ENCODE measurements at regions not wholly inside any gene's neighbourhood (a gene's known extent, or its start where the extent isn't known, plus 50 kb on each side); places are given as distances from the start of the nearest gene placed in this dataset.
"Not testable (repeated sequence)": the region's sequence is repeated elsewhere in the genome, so short reads cannot be mapped to it uniquely, and the experiment has no call there.

- peak in 1 of 6 donors; percentile 3 for DNase-seq (ENCODE audit: low read depth in 4 of 6, low spot score in 6 of 6)
- not testable (repeated sequence) for H3K4me1 ChIP-seq (ENCODE audit: control insufficient read depth, insufficient read depth, low read length); H3K27me3 ChIP-seq (ENCODE audit: control insufficient read depth, insufficient read depth, low read length); H3K9me3 ChIP-seq (ENCODE audit: control insufficient read depth, insufficient read depth, low read length); H3K36me3 ChIP-seq (ENCODE audit: control insufficient read depth, insufficient read depth, low read length)
- H3K27ac ChIP-seq (ENCODE audit: low read depth, low read length), result peak overlapping the region; percentile 92
- 67% methylated on average over 15 of the region's 18 CpGs for WGBS (ENCODE audit: insufficient coverage)
- peak overlapping the region; percentile 69 for H3K4me3 ChIP-seq (ENCODE audit: low read depth, low read length)
Measured at GRCh38 chr1:148387122-148387948, 95.8 kb downstream of the PPIAL4G start.

GRCh38 chr1:148386617-148387016 lies 96.5 kb downstream of the PPIAL4G start:
- no peaks in the 10 kb centered on the region for H3K27me3 ChIP-seq (ENCODE audit: control insufficient read depth, insufficient read depth, low read length)
- no peak overlapping the region for H3K27ac ChIP-seq (ENCODE audit: low read depth, low read length)
- no peaks in the 10 kb centered on the region for H3K36me3 ChIP-seq (ENCODE audit: control insufficient read depth, insufficient read depth, low read length)
- no peaks in the 10 kb centered on the region for H3K9me3 ChIP-seq (ENCODE audit: control insufficient read depth, insufficient read depth, low read length)
- DNase-seq (ENCODE audit: low read depth in 4 of 6, low spot score in 6 of 6), result no peak
- no peak overlapping the region for H3K4me3 ChIP-seq (ENCODE audit: low read depth, low read length)
- WGBS (ENCODE audit: insufficient coverage), result no CpG with 5 or more reads among the region's 1 CpG
- peaks cover 7% of the 10 kb centered on the region for H3K4me1 ChIP-seq (ENCODE audit: control insufficient read depth, insufficient read depth, low read length)

- H3K4me1 ChIP-seq (ENCODE audit: control insufficient read depth, insufficient read depth, low read length); H3K4me3 ChIP-seq (ENCODE audit: low read depth, low read length); H3K9me3 ChIP-seq (ENCODE audit: control insufficient read depth, insufficient read depth, low read length); H3K27ac ChIP-seq (ENCODE audit: low read depth, low read length); DNase-seq (ENCODE audit: low read depth in 4 of 6, low spot score in 6 of 6); H3K36me3 ChIP-seq (ENCODE audit: control insufficient read depth, insufficient read depth, low read length); H3K27me3 ChIP-seq (ENCODE audit: control insufficient read depth, insufficient read depth, low read length): not testable (repeated sequence)
- WGBS (ENCODE audit: insufficient coverage), result no CpG with 5 or more reads among the region's 4 CpGs
Measured at GRCh38 chr1:148386031-148386398, 97.1 kb downstream of the PPIAL4G start.

- H3K27ac ChIP-seq (ENCODE audit: low read depth, low read length), result no peak overlapping the region
- 54% methylated on average over 4 of the region's 4 CpGs for WGBS (ENCODE audit: insufficient coverage)
- no peaks in the 10 kb centered on the region for H3K27me3 ChIP-seq (ENCODE audit: control insufficient read depth, insufficient read depth, low read length)
- no peak for DNase-seq (ENCODE audit: low read depth in 4 of 6, low spot score in 6 of 6)
- H3K4me3 ChIP-seq (ENCODE audit: low read depth, low read length), result no peak overlapping the region
- no peaks in the 10 kb centered on the region for H3K36me3 ChIP-seq (ENCODE audit: control insufficient read depth, insufficient read depth, low read length)
- no peaks in the 10 kb centered on the region for H3K9me3 ChIP-seq (ENCODE audit: control insufficient read depth, insufficient read depth, low read length)
- H3K4me1 ChIP-seq (ENCODE audit: control insufficient read depth, insufficient read depth, low read length), result peaks cover 7% of the 10 kb centered on the region
Measured at GRCh38 chr1:148385371-148386030, 97.6 kb downstream of the PPIAL4G start.

- 69% methylated on average over 4 of the region's 5 CpGs for WGBS (ENCODE audit: insufficient coverage)
- Histone ChIP-seq H3K4me3 (ENCODE audit: low read depth, low read length) (no peak overlapping the region), H3K27ac (ENCODE audit: low read depth, low read length) (no peak overlapping the region), H3K27me3 (ENCODE audit: control insufficient read depth, insufficient read depth, low read length) (peaks cover 8% of the 10 kb centered on the region), H3K4me1 (ENCODE audit: control insufficient read depth, insufficient read depth, low read length) (peaks cover 12% of the 10 kb centered on the region), H3K36me3 (ENCODE audit: control insufficient read depth, insufficient read depth, low read length) (no peaks in the 10 kb centered on the region), H3K9me3 (ENCODE audit: control insufficient read depth, insufficient read depth, low read length) (no peaks in the 10 kb centered on the region)
- DNase-seq (ENCODE audit: low read depth in 4 of 6, low spot score in 6 of 6), result no peak
Measured at GRCh38 chr1:148383966-148384365, 99.1 kb downstream of the PPIAL4G start.

- no peak for DNase-seq (ENCODE audit: low read depth in 4 of 6, low spot score in 6 of 6)
- Histone ChIP-seq H3K4me1 (ENCODE audit: control insufficient read depth, insufficient read depth, low read length) (peaks cover 6% of the 10 kb centered on the region), H3K27me3 (ENCODE audit: control insufficient read depth, insufficient read depth, low read length) (peaks cover 10% of the 10 kb centered on the region), H3K9me3 (ENCODE audit: control insufficient read depth, insufficient read depth, low read length) (no peaks in the 10 kb centered on the region), H3K36me3 (ENCODE audit: control insufficient read depth, insufficient read depth, low read length) (no peaks in the 10 kb centered on the region), H3K4me3 (ENCODE audit: low read depth, low read length) (no peak overlapping the region), H3K27ac (ENCODE audit: low read depth, low read length) (no peak overlapping the region)
- WGBS (ENCODE audit: insufficient coverage), result 19% methylated on average over 10 of the region's 16 CpGs
Measured at GRCh38 chr1:148379697-148380096, 103.4 kb downstream of the PPIAL4G start.

DNA sequence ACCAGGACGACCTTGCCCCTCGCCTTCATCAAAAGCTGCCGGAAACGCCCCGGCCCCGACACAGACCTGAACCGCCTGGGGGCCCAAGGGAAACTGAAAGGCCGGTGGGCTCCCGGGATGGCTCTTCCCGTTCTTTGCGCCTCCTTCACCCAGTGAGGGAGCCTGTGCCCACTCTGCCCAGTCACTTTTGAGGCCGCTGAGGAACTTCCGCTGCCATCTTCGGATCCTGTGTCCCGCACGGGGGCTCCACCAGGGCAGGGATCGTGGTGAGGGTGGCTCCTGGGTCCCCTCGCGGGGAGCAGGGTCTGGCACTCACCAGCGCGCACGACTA lies 104.0 kb downstream of the PPIAL4G start:
- Histone ChIP-seq H3K36me3 (ENCODE audit: control insufficient read depth, insufficient read depth, low read length) (no peaks in the 10 kb centered on the region), H3K27ac (ENCODE audit: low read depth, low read length) (no peak overlapping the region), H3K27me3 (ENCODE audit: control insufficient read depth, insufficient read depth, low read length) (peaks cover 10% of the 10 kb centered on the region), H3K4me1 (ENCODE audit: control insufficient read depth, insufficient read depth, low read length) (peaks cover 6% of the 10 kb centered on the region), H3K4me3 (ENCODE audit: low read depth, low read length) (no peak overlapping the region), H3K9me3 (ENCODE audit: control insufficient read depth, insufficient read depth, low read length) (no peaks in the 10 kb centered on the region)
- 27% methylated on average over 22 of the region's 22 CpGs for WGBS (ENCODE audit: insufficient coverage)
- no peak for DNase-seq (ENCODE audit: low read depth in 4 of 6, low spot score in 6 of 6)

DNA sequence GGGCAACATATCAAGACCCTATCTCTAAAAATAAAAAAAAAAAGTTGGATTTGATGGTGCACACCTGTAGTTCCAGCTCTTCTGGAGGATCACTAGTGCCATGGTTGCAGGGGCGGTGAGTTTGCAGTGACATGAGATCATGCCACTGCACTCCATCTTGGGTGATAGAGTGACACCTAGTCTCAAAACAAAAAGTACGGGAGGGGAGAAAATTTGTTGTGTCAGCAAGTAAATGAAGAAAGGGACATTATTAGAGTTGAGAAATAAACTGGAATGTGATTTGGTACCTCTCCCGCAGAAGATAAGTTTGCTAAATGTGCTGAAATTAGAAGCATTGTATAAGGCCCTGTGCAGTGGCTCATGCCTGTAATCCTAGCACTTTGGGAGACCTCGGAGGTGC lies 105.1 kb downstream of the PPIAL4G start:
- H3K4me1 ChIP-seq (ENCODE audit: control insufficient read depth, insufficient read depth, low read length); H3K9me3 ChIP-seq (ENCODE audit: control insufficient read depth, insufficient read depth, low read length); H3K27ac ChIP-seq (ENCODE audit: low read depth, low read length); H3K4me3 ChIP-seq (ENCODE audit: low read depth, low read length); H3K36me3 ChIP-seq (ENCODE audit: control insufficient read depth, insufficient read depth, low read length); DNase-seq (ENCODE audit: low read depth in 4 of 6, low spot score in 6 of 6): not testable (repeated sequence)
- WGBS (ENCODE audit: insufficient coverage), result 92% methylated on average over 1 of the region's 4 CpGs
- peaks cover 10% of the 10 kb centered on the region for H3K27me3 ChIP-seq (ENCODE audit: control insufficient read depth, insufficient read depth, low read length)

GRCh38 chr1:148377045-148377444 lies 106.1 kb downstream of the PPIAL4G start:
- H3K27ac ChIP-seq (ENCODE audit: low read depth, low read length); H3K4me1 ChIP-seq (ENCODE audit: control insufficient read depth, insufficient read depth, low read length); DNase-seq (ENCODE audit: low read depth in 4 of 6, low spot score in 6 of 6); H3K9me3 ChIP-seq (ENCODE audit: control insufficient read depth, insufficient read depth, low read length); H3K36me3 ChIP-seq (ENCODE audit: control insufficient read depth, insufficient read depth, low read length); H3K4me3 ChIP-seq (ENCODE audit: low read depth, low read length): not testable (repeated sequence)
- WGBS (ENCODE audit: insufficient coverage), result 67% methylated on average over 1 of the region's 2 CpGs
- H3K27me3 ChIP-seq (ENCODE audit: control insufficient read depth, insufficient read depth, low read length), result peaks cover 10% of the 10 kb centered on the region

DNA sequence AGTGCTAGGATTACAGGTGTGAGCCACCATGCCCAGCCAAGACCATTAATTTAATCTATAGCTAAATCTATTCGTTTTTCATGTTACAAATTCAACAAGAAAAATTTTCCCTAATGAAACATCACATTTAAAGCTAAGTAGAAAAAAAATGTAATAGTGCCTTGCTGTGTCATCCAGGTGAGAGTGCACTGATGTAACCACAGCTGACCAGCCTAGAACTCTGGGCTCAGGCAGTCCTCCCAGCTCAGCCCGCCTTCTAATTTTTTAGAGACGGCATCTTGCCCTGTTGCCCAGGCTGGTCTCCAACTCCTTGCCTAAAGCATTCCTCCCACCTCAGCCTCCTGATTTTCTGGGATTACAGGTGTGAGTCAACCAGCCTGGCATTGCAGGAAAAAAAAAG lies 109.0 kb downstream of the PPIAL4G start:
- WGBS (ENCODE audit: insufficient coverage), result 100% methylated on average over 2 of the region's 3 CpGs
- no peak overlapping the region for H3K4me3 ChIP-seq (ENCODE audit: low read depth, low read length)
- peaks cover 2% of the 10 kb centered on the region for H3K4me1 ChIP-seq (ENCODE audit: control insufficient read depth, insufficient read depth, low read length)
- no peaks in the 10 kb centered on the region for H3K36me3 ChIP-seq (ENCODE audit: control insufficient read depth, insufficient read depth, low read length)
- H3K9me3 ChIP-seq (ENCODE audit: control insufficient read depth, insufficient read depth, low read length), result no peaks in the 10 kb centered on the region
- no peak overlapping the region for H3K27ac ChIP-seq (ENCODE audit: low read depth, low read length)
- H3K27me3 ChIP-seq (ENCODE audit: control insufficient read depth, insufficient read depth, low read length), result peaks cover 3% of the 10 kb centered on the region
- DNase-seq (ENCODE audit: low read depth in 4 of 6, low spot score in 6 of 6), result no peak
